ENCODE measurements at regions not wholly inside any gene's neighbourhood (a gene's known extent, or its start where the extent isn't known, plus 50 kb on each side); places are given as distances from the start of the nearest gene placed in this dataset.

- Mint-ChIP-seq H3K27me3 (ENCODE audit: insufficient read depth, low read depth, poor library complexity) (no peaks in the 10 kb centered on the region), H3K27ac (no peak overlapping the region), H3K4me3 (no peak overlapping the region), H3K36me3 (ENCODE audit: low read depth) (no peaks in the 10 kb centered on the region), H3K9me3 (no peaks in the 10 kb centered on the region), H3K4me1 (peaks cover 8% of the 10 kb centered on the region)
- no peak for DNase-seq (ENCODE audit: low spot score)
- no peak overlapping the region for H2AFZ ChIP-seq
- H3K27ac ChIP-seq (ENCODE audit: low read depth): no peak overlapping the region
- no peaks in the 10 kb centered on the region for H3K9me2 ChIP-seq (ENCODE audit: insufficient read depth)
- no peak overlapping the region for H3K4me2 ChIP-seq
- TF ChIP-seq ZNF114 (CRISPR knock-in tag; IDR thresholded peaks at IDR 0.05): no peak
- TF ChIP-seq, protein P1, sequence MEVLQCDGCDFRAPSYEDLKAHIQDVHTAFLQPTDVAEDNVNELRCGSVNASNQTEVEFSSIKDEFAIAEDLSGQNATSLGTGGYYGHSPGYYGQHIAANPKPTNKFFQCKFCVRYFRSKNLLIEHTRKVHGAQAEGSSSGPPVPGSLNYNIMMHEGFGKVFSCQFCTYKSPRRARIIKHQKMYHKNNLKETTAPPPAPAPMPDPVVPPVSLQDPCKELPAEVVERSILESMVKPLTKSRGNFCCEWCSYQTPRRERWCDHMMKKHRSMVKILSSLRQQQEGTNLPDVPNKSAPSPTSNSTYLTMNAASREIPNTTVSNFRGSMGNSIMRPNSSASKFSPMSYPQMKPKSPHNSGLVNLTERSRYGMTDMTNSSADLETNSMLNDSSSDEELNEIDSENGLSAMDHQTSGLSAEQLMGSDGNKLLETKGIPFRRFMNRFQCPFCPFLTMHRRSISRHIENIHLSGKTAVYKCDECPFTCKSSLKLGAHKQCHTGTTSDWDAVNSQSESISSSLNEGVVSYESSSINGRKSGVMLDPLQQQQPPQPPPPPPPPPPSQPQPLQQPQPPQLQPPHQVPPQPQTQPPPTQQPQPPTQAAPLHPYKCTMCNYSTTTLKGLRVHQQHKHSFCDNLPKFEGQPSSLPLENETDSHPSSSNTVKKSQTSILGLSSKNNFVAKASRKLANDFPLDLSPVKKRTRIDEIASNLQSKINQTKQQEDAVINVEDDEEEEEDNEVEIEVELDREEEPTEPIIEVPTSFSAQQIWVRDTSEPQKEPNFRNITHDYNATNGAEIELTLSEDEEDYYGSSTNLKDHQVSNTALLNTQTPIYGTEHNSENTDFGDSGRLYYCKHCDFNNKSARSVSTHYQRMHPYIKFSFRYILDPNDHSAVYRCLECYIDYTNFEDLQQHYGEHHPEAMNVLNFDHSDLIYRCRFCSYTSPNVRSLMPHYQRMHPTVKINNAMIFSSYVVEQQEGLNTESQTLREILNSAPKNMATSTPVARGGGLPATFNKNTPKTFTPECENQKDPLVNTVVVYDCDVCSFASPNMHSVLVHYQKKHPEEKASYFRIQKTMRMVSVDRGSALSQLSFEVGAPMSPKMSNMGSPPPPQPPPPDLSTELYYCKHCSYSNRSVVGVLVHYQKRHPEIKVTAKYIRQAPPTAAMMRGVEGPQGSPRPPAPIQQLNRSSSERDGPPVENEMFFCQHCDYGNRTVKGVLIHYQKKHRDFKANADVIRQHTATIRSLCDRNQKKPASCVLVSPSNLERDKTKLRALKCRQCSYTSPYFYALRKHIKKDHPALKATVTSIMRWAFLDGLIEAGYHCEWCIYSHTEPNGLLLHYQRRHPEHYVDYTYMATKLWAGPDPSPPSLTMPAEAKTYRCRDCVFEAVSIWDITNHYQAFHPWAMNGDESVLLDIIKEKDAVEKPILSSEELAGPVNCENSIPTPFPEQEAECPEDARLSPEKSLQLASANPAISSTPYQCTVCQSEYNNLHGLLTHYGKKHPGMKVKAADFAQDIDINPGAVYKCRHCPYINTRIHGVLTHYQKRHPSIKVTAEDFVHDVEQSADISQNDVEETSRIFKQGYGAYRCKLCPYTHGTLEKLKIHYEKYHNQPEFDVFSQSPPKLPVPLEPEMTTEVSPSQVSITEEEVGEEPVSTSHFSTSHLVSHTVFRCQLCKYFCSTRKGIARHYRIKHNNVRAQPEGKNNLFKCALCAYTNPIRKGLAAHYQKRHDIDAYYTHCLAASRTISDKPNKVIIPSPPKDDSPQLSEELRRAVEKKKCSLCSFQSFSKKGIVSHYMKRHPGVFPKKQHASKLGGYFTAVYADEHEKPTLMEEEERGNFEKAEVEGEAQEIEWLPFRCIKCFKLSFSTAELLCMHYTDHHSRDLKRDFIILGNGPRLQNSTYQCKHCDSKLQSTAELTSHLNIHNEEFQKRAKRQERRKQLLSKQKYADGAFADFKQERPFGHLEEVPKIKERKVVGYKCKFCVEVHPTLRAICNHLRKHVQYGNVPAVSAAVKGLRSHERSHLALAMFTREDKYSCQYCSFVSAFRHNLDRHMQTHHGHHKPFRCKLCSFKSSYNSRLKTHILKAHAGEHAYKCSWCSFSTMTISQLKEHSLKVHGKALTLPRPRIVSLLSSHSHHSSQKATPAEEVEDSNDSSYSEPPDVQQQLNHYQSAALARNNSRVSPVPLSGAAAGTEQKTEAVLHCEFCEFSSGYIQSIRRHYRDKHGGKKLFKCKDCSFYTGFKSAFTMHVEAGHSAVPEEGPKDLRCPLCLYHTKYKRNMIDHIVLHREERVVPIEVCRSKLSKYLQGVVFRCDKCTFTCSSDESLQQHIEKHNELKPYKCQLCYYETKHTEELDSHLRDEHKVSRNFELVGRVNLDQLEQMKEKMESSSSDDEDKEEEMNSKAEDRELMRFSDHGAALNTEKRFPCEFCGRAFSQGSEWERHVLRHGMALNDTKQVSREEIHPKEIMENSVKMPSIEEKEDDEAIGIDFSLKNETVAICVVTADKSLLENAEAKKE (CRISPR knock-in tag; IDR thresholded peaks at IDR 0.05): no peak
- no peak for TF ChIP-seq CREB1 (CRISPR knock-in tag; IDR thresholded peaks at IDR 0.05; ENCODE audit: low read depth)
- no peak for TF ChIP-seq ZNF331 (CRISPR knock-in tag; IDR thresholded peaks at IDR 0.05; ENCODE audit: low read depth)
- TF ChIP-seq EZH2phosphoT487 (IDR thresholded peaks at IDR 0.05; ENCODE audit: unreplicated experiment): no peak
- TF ChIP-seq REST (IDR thresholded peaks at IDR 0.05; ENCODE audit: unreplicated experiment): no peak
- no peak for TF ChIP-seq ETS1 (IDR thresholded peaks at IDR 0.05)
- no peak for TF ChIP-seq POLR2AphosphoS5 (IDR thresholded peaks at IDR 0.05; ENCODE audit: low read depth)
- no peak for TF ChIP-seq JUNB (IDR thresholded peaks at IDR 0.05; ENCODE audit: unreplicated experiment)
- TF ChIP-seq STAT1 (IDR thresholded peaks at IDR 0.05; ENCODE audit: unreplicated experiment): no peak
- TF ChIP-seq EZH2 (IDR thresholded peaks at IDR 0.05; ENCODE audit: low read depth, unreplicated experiment): no peak
- TF ChIP-seq CTCF (conservative IDR thresholded peaks at IDR 0.05; ENCODE audit: low read depth in 2 of 2): no peak
- no peak for TF ChIP-seq NANOG (IDR thresholded peaks at IDR 0.05; ENCODE audit: borderline replicate concordance)
- no peaks in the 10 kb centered on the region for H3K27me3 ChIP-seq (ENCODE audit: insufficient read depth)
- H3K4me1 ChIP-seq (ENCODE audit: insufficient read depth): peaks cover 8% of the 10 kb centered on the region; the same call in 1 of the 2 replicates
- H3K4me3 ChIP-seq: no peak overlapping the region
- no peaks in the 10 kb centered on the region for H3K79me2 ChIP-seq (replicated peaks; ENCODE audit: insufficient read depth)
- ATAC-seq: no peak
- no peaks in the 10 kb centered on the region for H3K36me3 ChIP-seq (ENCODE audit: insufficient read depth)
- no peaks in the 10 kb centered on the region for H4K20me1 ChIP-seq (replicated peaks; ENCODE audit: insufficient read depth)
- no peaks in the 10 kb centered on the region for H3F3A ChIP-seq (replicated peaks; ENCODE audit: low read depth)
Observed at GRCh38 chr6:145020114-145020513, 715.2 kb downstream of the EPM2A start.

Data from GM23338 (cell line).